ENCODE measurements at regions not wholly inside any gene's neighbourhood (a gene's known extent, or its start where the extent isn't known, plus 50 kb on each side); places are given as distances from the start of the nearest gene placed in this dataset.
"Not testable (repeated sequence)": the region's sequence is repeated elsewhere in the genome, so short reads cannot be mapped to it uniquely, and the experiment has no call there.

DNA sequence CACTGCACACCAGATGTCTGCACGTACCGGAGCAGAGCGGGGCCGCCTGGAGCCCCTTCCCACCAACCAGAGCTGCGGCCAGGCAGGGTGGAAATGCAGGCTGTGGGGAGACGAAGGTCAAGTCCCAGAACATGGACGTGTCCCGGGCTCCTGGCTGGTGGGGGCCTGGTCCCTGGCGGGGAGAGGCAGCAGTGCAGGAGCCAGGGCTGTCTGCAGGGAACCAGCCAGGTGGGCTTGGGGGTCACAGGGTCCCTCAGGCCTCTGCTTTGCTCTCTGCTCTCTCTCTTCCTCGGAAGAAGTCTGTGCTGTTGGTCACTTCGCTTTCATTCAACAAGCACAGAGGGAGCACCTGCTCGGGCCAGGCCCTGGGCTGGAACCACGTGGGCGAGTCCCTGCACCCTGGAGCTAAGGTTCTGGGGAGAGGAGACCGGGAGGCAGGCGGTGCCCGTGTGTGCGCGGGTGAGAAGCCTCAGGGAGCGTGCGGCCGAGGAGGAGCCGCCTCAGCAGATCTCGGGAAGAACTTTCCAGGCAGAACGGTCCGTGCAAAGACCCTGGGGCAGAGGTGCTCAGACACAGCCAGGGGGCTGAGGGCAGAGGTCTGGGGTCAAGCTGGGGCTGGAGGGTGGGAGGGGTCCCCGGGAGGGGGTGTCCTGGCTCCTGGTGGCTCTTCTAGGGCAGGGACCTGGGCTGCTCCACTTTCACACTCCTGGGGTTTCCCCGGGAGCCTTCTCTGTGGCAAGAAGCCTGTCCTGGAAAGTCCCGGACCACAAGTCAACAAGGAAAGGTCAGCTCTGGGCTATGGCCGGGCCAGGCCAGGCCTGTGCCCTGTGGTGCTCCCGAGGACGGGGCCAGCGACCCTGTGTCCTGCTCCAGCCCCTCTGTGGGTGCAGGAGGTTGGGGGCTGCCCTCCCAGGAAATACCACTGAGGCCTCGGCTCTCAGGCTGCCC, 5431.0 kb upstream of the TPTE start:
- in situ Hi-C loops (cut with HindIII; ENCODE audit: low sequenced_read_pairs); DNase-seq (ENCODE audit: low read depth, low spot score); H3K4me3 ChIP-seq (ENCODE audit: low read depth, low read length): not testable (repeated sequence)

DNA sequence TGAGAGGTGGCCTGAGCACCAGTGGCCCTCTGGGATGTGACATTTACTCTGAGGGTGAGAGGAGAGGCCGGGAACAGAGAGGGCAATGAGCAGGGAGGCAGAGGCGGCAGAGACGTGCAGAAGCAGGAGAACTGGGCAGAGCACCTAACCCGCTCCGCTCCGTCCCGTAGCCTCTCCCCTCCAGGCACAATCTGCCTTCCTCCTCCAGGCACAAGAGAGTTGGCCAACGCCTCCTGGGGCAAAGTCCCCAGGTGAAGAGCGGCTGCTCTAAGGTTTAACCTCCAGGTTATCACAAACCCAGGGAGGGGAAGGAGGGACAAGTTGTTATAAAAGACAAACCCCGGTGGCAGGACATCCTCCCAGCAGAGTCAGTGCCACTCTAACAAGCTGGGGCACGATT, 5430.1 kb upstream of the TPTE start:
- DNase-seq (ENCODE audit: low read depth, low spot score); in situ Hi-C loops (cut with HindIII; ENCODE audit: low sequenced_read_pairs); H3K4me3 ChIP-seq (ENCODE audit: low read depth, low read length): not testable (repeated sequence)

DNA sequence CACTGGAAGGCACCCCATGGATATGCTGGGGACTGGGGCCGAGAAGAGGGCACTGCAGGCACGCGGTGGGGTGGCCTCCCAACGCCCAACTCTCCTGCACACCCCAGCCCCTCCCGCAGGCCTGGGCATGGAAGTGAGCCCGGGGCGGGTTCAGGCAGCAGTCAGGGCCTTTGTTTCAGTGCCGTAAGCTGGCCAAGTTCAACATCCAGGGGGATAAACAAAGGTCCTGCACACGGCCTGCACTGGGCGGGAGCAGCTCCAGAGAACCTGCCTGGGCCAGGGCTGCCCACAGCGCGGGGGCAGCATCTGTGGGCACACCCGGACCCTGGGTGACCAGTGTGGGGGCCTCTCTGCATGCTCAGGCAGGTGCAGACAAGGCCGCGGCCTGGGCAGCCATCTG, 5425.8 kb upstream of the TPTE start:
- H3K4me3 ChIP-seq (ENCODE audit: low read depth, low read length); DNase-seq (ENCODE audit: low read depth, low spot score); in situ Hi-C loops (cut with HindIII; ENCODE audit: low sequenced_read_pairs): not testable (repeated sequence)

DNA sequence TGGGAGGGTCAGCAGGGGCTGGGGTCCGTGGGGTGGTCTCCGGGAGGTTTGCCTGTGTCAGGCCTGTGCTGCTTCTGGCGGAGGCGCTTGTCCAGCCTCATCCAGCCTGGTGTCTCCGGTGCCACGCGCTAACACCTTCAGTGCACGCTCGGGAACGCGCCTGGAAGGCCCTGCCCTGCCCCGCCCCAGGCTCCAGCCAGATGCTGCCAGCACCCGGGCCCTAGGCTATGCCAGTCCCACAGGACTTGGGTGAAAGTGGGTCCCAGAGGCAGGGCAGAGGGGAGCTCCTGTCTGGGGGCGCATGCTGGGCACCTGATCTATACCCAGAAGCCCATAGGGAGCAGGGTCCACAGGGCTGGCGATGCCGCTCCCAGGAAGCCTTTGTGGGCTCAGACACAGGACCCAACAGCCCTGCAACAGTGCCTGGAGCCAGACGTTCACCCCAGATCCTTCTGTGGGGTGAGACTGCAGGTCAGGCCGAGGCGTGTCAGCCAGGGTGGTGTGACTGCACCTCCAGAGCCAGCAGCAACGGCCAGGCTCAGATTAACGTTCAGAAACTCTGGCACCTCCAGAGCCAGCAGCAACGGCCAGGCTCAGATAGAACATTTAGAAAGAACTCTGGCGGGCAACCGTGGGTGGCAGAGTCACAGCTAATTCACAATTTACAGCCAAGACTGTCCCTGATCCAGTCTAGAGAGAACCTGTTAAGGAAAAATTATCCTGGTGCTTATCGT, 5423.2 kb upstream of the TPTE start:
- DNase-seq (ENCODE audit: low read depth, low spot score); H3K4me3 ChIP-seq (ENCODE audit: low read depth, low read length); in situ Hi-C loops (cut with HindIII; ENCODE audit: low sequenced_read_pairs): not testable (repeated sequence)

DNA sequence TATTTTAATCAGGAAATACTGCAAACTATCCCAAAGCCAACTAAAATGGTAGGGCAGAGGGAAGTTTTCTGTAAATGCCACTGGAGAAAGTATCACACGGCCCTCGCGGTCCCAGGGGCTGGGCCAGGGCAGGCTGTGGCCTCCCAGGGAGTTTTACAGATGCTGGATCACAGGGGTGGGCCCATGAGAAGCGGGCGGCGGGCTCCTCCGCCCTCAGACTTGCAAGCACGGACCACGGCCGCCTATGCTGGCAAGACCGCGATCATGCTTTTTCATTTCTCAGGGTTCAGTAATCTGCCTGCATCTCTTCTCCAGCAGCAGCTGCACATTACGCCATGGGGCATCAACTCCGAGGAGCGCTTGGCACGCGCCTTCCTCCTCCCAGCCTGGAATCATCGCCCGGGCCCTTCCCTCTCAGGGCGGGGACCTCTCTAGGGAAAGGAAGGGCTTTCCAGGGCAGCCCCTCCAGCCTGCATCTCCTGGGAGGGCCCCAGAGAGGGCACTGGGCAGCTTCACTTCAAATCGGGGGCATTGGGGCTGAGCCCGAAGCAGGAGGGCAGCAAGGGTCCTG, 5420.7 kb upstream of the TPTE start:
- DNase-seq (ENCODE audit: low read depth, low spot score); in situ Hi-C loops (cut with HindIII; ENCODE audit: low sequenced_read_pairs); H3K4me3 ChIP-seq (ENCODE audit: low read depth, low read length): not testable (repeated sequence)

DNA sequence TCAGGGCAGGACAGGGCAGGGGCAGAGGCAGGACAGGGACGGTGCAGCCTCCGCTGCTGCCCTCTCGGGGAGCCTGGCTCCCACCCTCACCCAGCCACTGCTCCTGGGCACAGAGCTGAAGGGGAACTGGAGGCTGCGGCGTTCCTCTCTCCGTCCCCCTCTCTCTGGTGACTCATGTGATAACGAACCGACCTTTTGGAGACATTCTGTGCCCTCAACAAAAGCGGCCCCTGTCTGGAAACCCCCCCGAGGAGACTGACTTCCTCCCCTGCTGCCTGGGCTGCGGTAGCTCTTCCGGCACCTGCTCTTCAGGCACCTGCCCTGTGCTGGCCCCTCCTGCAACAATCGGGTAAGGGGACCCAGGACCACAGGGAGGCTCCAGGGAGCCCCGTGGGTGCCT, 5419.6 kb upstream of the TPTE start:
- DNase-seq (ENCODE audit: low read depth, low spot score); in situ Hi-C loops (cut with HindIII; ENCODE audit: low sequenced_read_pairs); H3K4me3 ChIP-seq (ENCODE audit: low read depth, low read length): not testable (repeated sequence)

DNA sequence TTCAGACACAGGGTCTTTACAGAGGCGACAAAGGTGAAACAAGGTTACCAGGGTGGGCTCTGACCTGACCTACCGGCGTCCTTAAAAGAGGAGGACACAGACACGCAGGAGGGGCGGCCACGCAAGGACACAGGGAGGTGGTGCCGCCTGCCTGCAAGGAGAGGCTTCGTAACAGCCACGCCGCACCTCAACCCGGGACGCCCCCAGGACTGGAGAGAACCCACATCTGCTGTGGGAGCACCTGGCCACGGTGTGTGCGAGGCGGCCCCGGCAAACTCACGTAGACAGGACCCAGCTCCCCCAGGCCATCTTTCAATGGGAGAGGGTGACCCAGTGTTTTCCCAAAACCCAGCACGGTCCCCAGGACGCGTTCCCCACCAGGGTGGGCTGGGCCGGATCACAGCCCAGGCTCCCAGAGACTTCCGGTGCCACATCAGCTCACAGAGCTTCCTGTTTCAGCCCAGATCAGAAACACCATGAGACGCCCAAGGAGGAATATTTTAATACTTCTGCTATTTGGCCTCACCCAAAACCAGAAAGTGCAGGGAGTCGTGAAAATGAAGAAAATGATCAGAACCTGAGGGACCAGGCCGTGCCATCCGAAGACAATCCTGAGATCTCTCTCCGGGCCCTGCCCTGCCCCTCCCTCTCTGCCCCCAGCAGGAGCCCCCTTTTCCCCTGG, 5417.4 kb upstream of the TPTE start:
- in situ Hi-C loops (cut with HindIII; ENCODE audit: low sequenced_read_pairs); DNase-seq (ENCODE audit: low read depth, low spot score): not testable (repeated sequence)

DNA sequence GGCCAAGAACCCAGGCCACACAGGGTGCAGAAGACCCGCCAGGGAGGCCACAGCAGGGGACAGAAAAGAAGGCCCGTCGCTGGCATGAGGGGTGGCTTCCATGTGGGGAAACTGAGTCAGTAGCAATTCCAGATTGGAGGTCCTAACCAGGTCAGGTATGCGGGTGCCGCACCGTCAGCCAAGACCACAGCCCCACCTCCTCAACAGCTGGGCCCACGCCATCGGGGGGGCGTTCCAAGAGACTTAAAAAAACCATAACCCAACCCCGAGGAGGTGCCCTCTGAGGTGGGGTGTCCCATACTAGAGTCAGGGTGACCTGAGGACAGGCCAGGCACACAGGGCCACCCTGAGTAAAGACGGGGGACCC, 5416.8 kb upstream of the TPTE start:
- DNase-seq (ENCODE audit: low read depth, low spot score); H3K4me3 ChIP-seq (ENCODE audit: low read depth, low read length); in situ Hi-C loops (cut with HindIII; ENCODE audit: low sequenced_read_pairs): not testable (repeated sequence)

More for the DNA sequence above, 5417.4 kb upstream of the TPTE start:
- not testable (repeated sequence) for H3K4me3 ChIP-seq (ENCODE audit: low read depth, low read length)

DNA sequence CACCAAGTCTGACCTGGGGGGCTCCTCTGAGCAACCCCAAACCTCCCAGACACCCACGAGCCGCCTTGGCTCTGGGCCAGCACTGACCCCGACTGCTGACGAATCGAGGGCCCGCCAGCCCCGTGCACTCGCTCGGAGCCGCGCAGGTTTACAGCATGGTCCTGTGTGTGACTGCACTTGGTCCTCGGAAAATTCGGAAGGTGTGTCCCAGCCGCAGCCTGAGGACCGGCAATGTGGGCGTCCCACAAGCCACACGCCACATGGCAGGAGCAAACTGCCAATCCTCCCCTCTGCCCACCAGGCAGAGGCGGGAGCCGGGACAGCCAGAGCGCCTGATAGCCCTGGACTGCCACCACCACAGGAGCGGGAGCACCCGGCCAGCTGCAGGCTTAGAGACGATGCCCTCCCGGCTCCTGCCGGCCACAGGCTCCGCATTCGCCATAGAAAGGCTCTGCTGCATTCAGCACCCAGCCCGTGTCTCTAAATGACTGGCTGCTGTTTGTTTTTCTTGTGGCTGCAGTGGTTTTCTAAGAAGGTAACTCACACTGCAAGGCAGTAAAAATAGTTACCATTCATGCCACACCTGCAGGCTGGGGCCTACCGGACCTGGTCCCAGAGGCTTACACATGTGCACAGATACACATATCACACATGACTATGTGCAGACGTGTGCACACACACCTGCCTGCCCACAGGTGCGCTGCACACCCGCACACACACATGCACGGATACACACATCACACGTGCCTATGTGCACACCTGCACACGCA, 5415.3 kb upstream of the TPTE start:
- H3K4me3 ChIP-seq (ENCODE audit: low read depth, low read length); DNase-seq (ENCODE audit: low read depth, low spot score); in situ Hi-C loops (cut with HindIII; ENCODE audit: low sequenced_read_pairs): not testable (repeated sequence)

DNA sequence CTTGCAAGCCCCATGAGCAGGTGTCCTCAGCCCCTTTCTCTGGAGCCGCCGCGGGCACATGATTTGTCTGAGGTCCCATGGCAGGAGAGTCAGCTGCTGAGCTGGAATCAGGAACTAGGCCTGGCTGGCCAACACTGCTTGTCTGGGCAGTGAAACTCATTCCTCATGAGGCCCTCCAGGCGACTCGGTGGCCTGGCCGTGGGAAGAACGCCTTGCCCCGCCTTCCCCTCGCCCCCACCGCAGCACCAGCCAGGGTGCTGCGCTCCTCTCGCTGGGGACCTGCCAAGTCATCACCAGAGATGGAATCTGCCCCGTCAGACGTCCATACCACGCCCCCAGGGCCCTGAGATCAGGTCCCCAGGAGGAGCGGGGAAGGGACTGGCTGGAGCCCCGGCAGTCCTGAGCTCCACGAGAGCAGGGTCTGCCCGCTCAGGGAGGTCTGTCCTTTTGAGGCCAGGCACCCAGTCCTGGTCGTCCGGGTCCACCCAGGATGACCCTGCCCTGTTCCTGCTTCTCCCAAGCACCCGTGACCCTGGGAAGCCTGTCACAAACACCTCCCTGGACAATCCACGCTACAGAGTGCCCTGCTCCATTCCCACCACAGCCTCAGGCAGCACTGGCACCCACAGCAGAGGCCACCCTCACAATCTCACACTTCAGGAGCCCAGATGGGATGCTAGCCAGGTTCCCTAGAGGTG, 5414.5 kb upstream of the TPTE start:
- H3K4me3 ChIP-seq (ENCODE audit: low read depth, low read length); in situ Hi-C loops (cut with HindIII; ENCODE audit: low sequenced_read_pairs); DNase-seq (ENCODE audit: low read depth, low spot score): not testable (repeated sequence)

DNA sequence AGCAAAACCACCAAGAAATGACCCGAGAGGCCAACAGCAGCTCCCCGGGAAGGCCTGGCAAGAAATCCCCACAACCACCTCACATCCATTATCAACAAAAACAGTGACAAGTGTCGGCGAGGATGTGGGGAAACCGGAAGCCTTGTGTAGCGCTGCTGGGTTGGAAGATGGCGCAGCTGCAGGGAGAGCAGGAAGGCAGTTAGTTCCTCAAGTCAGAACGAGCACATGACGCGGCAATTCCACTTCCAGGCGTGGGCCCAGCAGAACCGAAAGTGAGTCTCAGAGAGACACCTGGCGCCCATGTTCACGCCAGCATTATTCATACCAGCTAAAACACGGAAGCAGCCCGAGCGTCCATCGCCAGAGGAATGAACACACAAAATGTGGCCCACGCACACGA, 5413.7 kb upstream of the TPTE start:
- DNase-seq (ENCODE audit: low read depth, low spot score); H3K4me3 ChIP-seq (ENCODE audit: low read depth, low read length); in situ Hi-C loops (cut with HindIII; ENCODE audit: low sequenced_read_pairs): not testable (repeated sequence)

DNA sequence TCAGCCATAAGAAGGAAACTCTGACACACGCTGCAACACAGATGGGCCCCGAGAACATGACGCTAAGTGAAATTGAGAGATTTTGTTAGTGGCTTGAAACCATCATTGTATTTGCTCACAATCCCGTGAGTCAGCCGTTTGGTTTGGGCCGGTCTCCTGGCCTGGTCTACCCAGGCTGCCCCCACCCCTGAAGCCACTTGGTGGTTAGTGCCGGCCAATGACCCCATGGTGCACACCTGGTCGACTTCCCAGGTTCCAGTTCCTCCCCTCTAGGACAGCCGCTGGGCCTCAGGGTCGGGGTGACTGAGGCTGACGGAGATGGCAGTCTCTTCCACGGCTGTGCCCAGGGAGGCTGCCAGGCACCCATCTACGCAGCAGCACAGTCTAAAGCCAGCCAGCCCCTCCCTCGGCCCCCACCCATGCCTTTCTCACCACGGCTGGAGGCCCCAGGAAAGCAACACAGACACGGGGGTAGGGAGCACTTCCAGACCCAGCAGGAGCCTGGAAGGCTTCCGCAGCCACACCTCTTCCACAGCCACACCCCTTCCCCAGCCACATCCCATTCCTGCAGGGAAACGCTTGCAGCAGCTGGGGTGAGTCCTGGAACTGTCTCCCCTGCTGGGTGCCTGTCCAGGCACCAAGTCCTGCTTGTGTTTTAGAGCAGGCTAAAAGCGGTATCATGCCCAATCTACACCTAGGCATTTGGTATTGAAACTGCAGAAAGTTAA, 5413.2 kb upstream of the TPTE start:
- DNase-seq (ENCODE audit: low read depth, low spot score); in situ Hi-C loops (cut with HindIII; ENCODE audit: low sequenced_read_pairs); H3K4me3 ChIP-seq (ENCODE audit: low read depth, low read length): not testable (repeated sequence)

DNA sequence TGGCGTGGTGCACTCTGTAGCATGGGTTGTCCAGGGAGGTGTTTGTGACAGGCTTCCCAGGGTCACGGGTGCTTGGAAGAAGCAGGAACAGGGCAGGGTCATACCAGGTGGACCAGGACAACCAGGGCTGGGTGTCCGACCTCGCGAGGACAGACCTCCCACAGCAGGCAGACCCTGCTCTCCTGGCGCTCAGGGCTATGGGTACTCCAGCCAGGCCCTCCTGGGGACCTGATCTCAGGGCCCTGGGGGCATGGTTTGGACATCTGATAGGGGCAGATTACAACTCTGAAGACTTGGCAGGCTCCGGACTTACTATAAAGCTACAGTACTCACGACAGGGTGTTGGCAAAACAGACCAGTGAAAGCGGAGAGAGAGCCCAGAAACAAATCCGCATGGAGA, 5410.2 kb upstream of the TPTE start:
- H3K4me3 ChIP-seq (ENCODE audit: low read depth, low read length); DNase-seq (ENCODE audit: low read depth, low spot score); in situ Hi-C loops (cut with HindIII; ENCODE audit: low sequenced_read_pairs): not testable (repeated sequence)

DNA sequence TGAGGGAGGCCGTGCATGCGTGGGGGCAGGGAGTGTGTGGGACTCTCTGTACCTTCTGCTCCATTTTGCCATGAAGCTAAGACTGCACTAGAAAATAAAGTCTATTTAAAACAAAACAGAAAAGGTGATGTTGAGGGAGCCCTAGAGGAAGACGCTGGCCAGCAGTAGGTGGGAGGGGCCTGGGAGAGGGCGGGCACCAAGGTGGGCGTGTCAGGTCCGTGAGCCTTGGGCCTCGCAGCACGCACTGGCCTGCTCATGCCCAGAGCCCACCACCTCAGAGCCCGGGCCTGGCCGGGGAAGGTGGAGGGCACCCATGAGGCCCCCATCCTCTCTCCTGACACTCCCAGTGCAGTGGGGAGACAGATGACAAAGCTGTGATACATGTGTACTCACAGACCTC, 5408.3 kb upstream of the TPTE start:
- DNase-seq (ENCODE audit: low read depth, low spot score); in situ Hi-C loops (cut with HindIII; ENCODE audit: low sequenced_read_pairs); H3K4me3 ChIP-seq (ENCODE audit: low read depth, low read length): not testable (repeated sequence)

DNA sequence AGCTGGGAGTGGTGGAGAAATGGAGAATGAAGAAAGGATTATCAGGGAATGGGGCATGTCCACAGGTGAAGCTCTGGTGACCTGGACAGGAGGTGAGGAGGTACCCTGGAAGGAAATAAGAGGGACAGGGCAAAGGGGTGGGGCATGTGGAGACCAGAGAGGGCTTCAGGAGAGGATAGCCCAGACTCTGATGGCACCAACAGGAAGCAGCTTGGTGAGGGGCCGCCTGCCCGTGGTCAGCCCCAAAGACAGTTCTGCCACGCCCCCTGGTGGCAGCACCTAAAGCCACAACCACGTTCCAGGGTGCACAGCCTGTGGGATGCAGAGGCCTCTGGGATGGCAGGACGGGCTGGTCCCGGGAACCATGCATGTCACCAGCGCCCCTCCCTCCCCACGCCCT, 5406.9 kb upstream of the TPTE start:
- H3K4me3 ChIP-seq (ENCODE audit: low read depth, low read length); DNase-seq (ENCODE audit: low read depth, low spot score); in situ Hi-C loops (cut with HindIII; ENCODE audit: low sequenced_read_pairs): not testable (repeated sequence)
